ENCODE measurements at regions not wholly inside any gene's neighbourhood (a gene's known extent, or its start where the extent isn't known, plus 50 kb on each side); places are given as distances from the start of the nearest gene placed in this dataset.

DNA sequence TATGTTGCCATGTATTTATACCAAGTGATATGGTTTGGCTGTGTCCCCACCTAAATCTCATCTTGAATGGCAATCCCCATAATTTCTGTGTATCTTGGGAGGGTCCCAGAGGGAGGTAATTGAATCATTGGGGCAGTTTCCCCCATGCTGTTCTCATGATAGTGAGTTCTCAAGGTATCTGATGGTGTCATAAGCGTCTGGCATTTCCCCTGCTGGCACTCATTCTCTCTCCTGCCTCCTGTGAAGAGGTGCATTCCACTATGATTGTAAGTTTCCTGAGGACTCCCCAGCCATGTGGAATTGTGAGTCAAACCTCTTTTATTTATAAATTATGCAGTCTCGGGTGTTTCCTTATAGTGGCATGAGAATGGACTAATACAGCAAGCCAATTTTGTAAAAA, 140.8 kb upstream of the ADAMTSL1 start:
- no peak overlapping the region for H3K27ac ChIP-seq (ENCODE audit: insufficient read length, low read depth, low read length)
- H3K14ac ChIP-seq (ENCODE audit: insufficient read depth, low read length) = no peak overlapping the region
- WGBS (ENCODE audit: extremely low coverage, insufficient read length, low lambda C conversion rate) = no CpG with 5 or more reads among the region's 2 CpGs
- Mint-ChIP-seq H3K27ac (no peak overlapping the region; a peak in 2 of 7 replicates), H3K27me3 (ENCODE audit: low read depth) (no peaks in the 10 kb centered on the region), H3K4me3 (no peak overlapping the region), H3K36me3 (ENCODE audit: insufficient read depth in 1 of 3, low read depth in 3 of 3) (no peaks in the 10 kb centered on the region; a peak in 1 of 7 replicates), H3K9me3 (no peaks in the 10 kb centered on the region), H3K4me1 (peaks cover 14 to 24% of the 10 kb centered on the region in 2 experiments)
- no peak overlapping the region for H3K9ac ChIP-seq (ENCODE audit: extremely low read depth, insufficient read length, low read length)
- H2BK20ac ChIP-seq (ENCODE audit: low read depth, low read length, poor library complexity, severe bottlenecking) = no peak overlapping the region
- H2BK15ac ChIP-seq (ENCODE audit: low read depth, low read length) = no peak overlapping the region
- no peak overlapping the region for H3K4me2 ChIP-seq (ENCODE audit: insufficient read depth, insufficient read length, low read length)
- no peaks in the 10 kb centered on the region for H3K79me2 ChIP-seq (ENCODE audit: insufficient read depth, low read length)
- no peaks in the 10 kb centered on the region; the same call in 1 of the 2 replicates for H3K4me1 ChIP-seq (ENCODE audit: insufficient read depth, low read length)
- no peak overlapping the region for H2BK12ac ChIP-seq (ENCODE audit: insufficient read length, low read depth, low read length)
- H3K79me1 ChIP-seq (ENCODE audit: insufficient read depth, low read depth, low read length, poor library complexity, severe bottlenecking) = no peaks in the 10 kb centered on the region
- H3T11ph ChIP-seq (ENCODE audit: low read length) = no peak overlapping the region
- H3K4ac ChIP-seq (ENCODE audit: low read depth, low read length) = no peak overlapping the region
- H3K56ac ChIP-seq (ENCODE audit: insufficient read length, low read depth, low read length) = no peak overlapping the region
- H4K91ac ChIP-seq (ENCODE audit: insufficient read length, low read depth, low read length) = no peak overlapping the region
- H3K23me2 ChIP-seq (ENCODE audit: insufficient read length, low read depth, low read length, poor library complexity, severe bottlenecking) = no peaks in the 10 kb centered on the region
- H3K23ac ChIP-seq (ENCODE audit: insufficient read length, low read depth, low read length) = no peak overlapping the region
- H4K8ac ChIP-seq (replicated peaks; ENCODE audit: insufficient read length, low read depth, low read length) = no peak overlapping the region
- no peaks in the 10 kb centered on the region for H3K27me3 ChIP-seq (ENCODE audit: insufficient read depth, low read length)
- no peak overlapping the region for H4K5ac ChIP-seq (ENCODE audit: insufficient read length, low read depth, low read length)
- H3K9me3 ChIP-seq (ENCODE audit: control insufficient read depth, low read depth, low read length) = no peaks in the 10 kb centered on the region
- no peak overlapping the region for H2AK5ac ChIP-seq (ENCODE audit: insufficient read length, low read length)
- H4K20me1 ChIP-seq (ENCODE audit: control insufficient read depth, insufficient read depth, insufficient read length) = no peaks in the 10 kb centered on the region
- no peak for TF ChIP-seq CTCF (conservative IDR thresholded peaks at IDR 0.05)
- H2BK5ac ChIP-seq (ENCODE audit: insufficient read length, low read length) = no peak overlapping the region
- peak; percentile 36 for DNase-seq
- H2AFZ ChIP-seq (ENCODE audit: low read length) = no peak overlapping the region
- H3K18ac ChIP-seq (ENCODE audit: insufficient read length, low read depth, low read length) = no peak overlapping the region
- no peak overlapping the region for H2BK120ac ChIP-seq (ENCODE audit: low read depth, low read length, poor library complexity, severe bottlenecking)
